OCI-LY1 (cell line): ENCODE measurements at regions not wholly inside any gene's neighbourhood (a gene's known extent, or its start where the extent isn't known, plus 50 kb on each side); places are given as distances from the start of the nearest gene placed in this dataset.

ENCODE experiments used
- CTCF ChIP-seq: fragments of 200-600 bp; sonication (generic), shearing (Covaris generic); IDR thresholded peaks from 2 replicates; pipeline ENCODE4 v1.5.1; 2017; ENCODE audit warnings: mild to moderate bottlenecking, antibody characterized with exemption, low read length, moderate library complexity, mixed read lengths
- EZH2 ChIP-seq: fragments of 200-600 bp; sonication (generic), shearing (Covaris generic); IDR thresholded peaks from 2 replicates; pipeline ENCODE4 v1.8.0; 2017; ENCODE audit warnings: borderline replicate concordance, mixed run types, mild to moderate bottlenecking, antibody characterized with exemption, low read length, moderate library complexity, mixed read lengths

GRCh38 chr12:38144049-38144448 lies 172.5 kb upstream of the ALG10B start:
- TF ChIP-seq CTCF, result no peak
- no peak for TF ChIP-seq EZH2
